Omental fat pad (tissue), 3 donors: ENCODE measurements at regions not wholly inside any gene's neighbourhood (a gene's known extent, or its start where the extent isn't known, plus 50 kb on each side); places are given as distances from the start of the nearest gene placed in this dataset.

ENCODE experiments used
- ATAC-seq: fragments of 150-250 bp; one replicate; pipeline ENCODE4 v1.9.1; 2016; ENCODE audit warnings: mild to moderate bottlenecking, moderate library complexity; ENCODE audit not compliant: low FRiP score
- DNase-seq: peaks from one replicate; pipeline ENCODE4 v3.0.0-alpha.2; 2019; ENCODE audit warnings: low spot score
- CTCF ChIP-seq, 3 donors: fragments of 450-650 bp; IDR thresholded peaks; one replicate each; pipeline ENCODE4 v1.5.1; 2016 to 2017; ENCODE audit warnings: antibody characterized with exemption in 3 of 3, mild to moderate bottlenecking in 3 of 3, moderate library complexity in 2 of 3

GRCh38 chr6:8705435-8706020 lies 270.2 kb upstream of the SLC35B3 start:
- ATAC-seq (no peak), DNase-seq (no peak)
- no peak for TF ChIP-seq CTCF (IDR thresholded peaks at IDR 0.05)

GRCh38 chr6:8703059-8703458 lies 267.7 kb upstream of the SLC35B3 start:
- DNase-seq (no peak), ATAC-seq (no peak)
- no peak for TF ChIP-seq CTCF (IDR thresholded peaks at IDR 0.05)

GRCh38 chr6:8688821-8689220 lies 253.5 kb upstream of the SLC35B3 start:
- no peak for TF ChIP-seq CTCF (IDR thresholded peaks at IDR 0.05)
- ATAC-seq (no peak), DNase-seq (no peak)

- no peak for TF ChIP-seq CTCF (IDR thresholded peaks at IDR 0.05)
- no peak for DNase-seq
- ATAC-seq: no peak
Measured at GRCh38 chr6:8686077-8686476, 250.7 kb upstream of the SLC35B3 start.

GRCh38 chr6:8683204-8683603 lies 247.9 kb upstream of the SLC35B3 start:
- no peak for TF ChIP-seq CTCF (IDR thresholded peaks at IDR 0.05)
- ATAC-seq (no peak), DNase-seq (no peak)

- TF ChIP-seq CTCF (IDR thresholded peaks at IDR 0.05): no peak
- DNase-seq: no peak
- no peak for ATAC-seq
Measured at GRCh38 chr6:8679823-8680222, 244.5 kb upstream of the SLC35B3 start.

- DNase-seq: no peak
- TF ChIP-seq CTCF (IDR thresholded peaks at IDR 0.05): no peak
- no peak for ATAC-seq
Measured at GRCh38 chr6:8678466-8678865, 243.1 kb upstream of the SLC35B3 start.
